ENCODE measurements at regions not wholly inside any gene's neighbourhood (a gene's known extent, or its start where the extent isn't known, plus 50 kb on each side); places are given as distances from the start of the nearest gene placed in this dataset.

DNA sequence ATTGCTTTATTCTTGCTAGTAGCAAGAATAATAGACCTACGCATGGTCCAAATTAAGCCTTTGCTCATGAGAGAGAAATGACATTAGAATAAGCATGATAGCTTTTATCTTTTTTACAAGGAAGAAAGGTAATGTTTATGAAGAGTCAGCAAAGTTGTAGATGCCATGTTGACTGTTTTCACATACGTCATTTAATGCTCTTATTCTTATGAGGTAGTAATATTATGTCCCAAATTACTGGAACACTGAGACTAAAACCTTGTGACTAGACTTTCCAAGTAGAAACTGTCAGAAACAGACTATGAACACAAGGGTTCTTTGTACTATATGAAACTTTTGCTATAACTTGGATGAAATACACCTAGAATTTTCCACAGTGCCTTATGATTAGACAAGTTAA, 552.8 kb upstream of the SLC8A1 start:
- DNase-seq, result no peak
- no peak overlapping the region for H3K27ac ChIP-seq
- H3K9me3 ChIP-seq (ENCODE audit: severe bottlenecking), result no peaks in the 10 kb centered on the region
- TF ChIP-seq, protein P1, sequence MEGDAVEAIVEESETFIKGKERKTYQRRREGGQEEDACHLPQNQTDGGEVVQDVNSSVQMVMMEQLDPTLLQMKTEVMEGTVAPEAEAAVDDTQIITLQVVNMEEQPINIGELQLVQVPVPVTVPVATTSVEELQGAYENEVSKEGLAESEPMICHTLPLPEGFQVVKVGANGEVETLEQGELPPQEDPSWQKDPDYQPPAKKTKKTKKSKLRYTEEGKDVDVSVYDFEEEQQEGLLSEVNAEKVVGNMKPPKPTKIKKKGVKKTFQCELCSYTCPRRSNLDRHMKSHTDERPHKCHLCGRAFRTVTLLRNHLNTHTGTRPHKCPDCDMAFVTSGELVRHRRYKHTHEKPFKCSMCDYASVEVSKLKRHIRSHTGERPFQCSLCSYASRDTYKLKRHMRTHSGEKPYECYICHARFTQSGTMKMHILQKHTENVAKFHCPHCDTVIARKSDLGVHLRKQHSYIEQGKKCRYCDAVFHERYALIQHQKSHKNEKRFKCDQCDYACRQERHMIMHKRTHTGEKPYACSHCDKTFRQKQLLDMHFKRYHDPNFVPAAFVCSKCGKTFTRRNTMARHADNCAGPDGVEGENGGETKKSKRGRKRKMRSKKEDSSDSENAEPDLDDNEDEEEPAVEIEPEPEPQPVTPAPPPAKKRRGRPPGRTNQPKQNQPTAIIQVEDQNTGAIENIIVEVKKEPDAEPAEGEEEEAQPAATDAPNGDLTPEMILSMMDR (IDR thresholded peaks at IDR 0.05; ENCODE audit: low read depth, low read length), result no peak
- no peaks in the 10 kb centered on the region for H3K36me3 ChIP-seq
- H3K4me3 ChIP-seq (ENCODE audit: low read depth, low read length), result no peak overlapping the region
- no peaks in the 10 kb centered on the region for H3K27me3 ChIP-seq (ENCODE audit: insufficient read depth, low read depth, severe bottlenecking)

DNA sequence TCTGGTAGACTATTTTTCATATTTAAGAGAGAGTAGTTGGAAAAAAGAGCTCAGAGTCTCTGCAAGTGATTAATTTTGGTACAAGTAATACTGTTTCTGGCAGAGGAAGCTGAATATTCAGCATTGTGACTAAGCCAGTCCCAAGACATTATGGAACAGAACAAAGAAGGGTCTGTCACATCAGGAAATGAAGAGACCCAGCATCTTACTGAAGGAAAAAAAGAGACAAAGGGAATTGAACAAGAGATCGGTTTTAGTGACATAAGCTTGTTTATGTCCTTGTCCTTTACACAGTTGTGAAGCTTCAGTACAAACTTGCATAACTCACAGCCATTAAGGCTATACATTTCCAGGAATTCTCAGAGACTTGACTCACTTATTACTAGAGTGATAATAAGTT, 568.5 kb upstream of the SLC8A1 start:
- H3K36me3 ChIP-seq, result no peaks in the 10 kb centered on the region
- no peak for DNase-seq
- no peaks in the 10 kb centered on the region for H3K9me3 ChIP-seq (ENCODE audit: severe bottlenecking)
- H3K27me3 ChIP-seq (ENCODE audit: insufficient read depth, low read depth, severe bottlenecking), result no peaks in the 10 kb centered on the region
- TF ChIP-seq, protein P1 (IDR thresholded peaks at IDR 0.05; ENCODE audit: low read depth, low read length), result no peak
- H3K4me3 ChIP-seq (ENCODE audit: low read depth, low read length), result no peak overlapping the region
- H3K27ac ChIP-seq, result no peak overlapping the region

DNA sequence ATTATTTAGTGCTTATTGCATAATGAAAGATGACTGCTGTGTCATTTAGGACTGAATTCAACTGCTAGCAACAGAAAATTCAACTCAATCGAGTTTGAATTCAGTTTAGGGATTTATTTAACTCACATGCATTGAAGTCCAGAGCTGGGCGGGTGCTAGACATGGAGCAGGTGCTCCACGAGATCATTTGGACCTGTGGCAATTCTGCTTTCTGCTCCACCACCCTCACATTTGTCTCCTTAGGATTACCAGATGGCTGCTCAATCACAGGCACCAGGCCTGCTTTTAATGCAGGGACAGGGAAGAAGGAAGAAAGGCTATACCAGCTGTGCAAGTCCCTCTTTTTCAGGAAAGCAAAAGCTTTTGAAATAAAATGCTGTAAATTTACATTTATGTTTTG, 572.9 kb upstream of the SLC8A1 start:
- Histone ChIP-seq H3K36me3 (no peaks in the 10 kb centered on the region), H3K27me3 (ENCODE audit: insufficient read depth, low read depth, severe bottlenecking) (no peaks in the 10 kb centered on the region), H3K27ac (no peak overlapping the region), H3K9me3 (ENCODE audit: severe bottlenecking) (no peaks in the 10 kb centered on the region), H3K4me3 (ENCODE audit: low read depth, low read length) (no peak overlapping the region)
- TF ChIP-seq, protein P1 (IDR thresholded peaks at IDR 0.05; ENCODE audit: low read depth, low read length), result no peak
- peak; percentile 48 for DNase-seq

DNA sequence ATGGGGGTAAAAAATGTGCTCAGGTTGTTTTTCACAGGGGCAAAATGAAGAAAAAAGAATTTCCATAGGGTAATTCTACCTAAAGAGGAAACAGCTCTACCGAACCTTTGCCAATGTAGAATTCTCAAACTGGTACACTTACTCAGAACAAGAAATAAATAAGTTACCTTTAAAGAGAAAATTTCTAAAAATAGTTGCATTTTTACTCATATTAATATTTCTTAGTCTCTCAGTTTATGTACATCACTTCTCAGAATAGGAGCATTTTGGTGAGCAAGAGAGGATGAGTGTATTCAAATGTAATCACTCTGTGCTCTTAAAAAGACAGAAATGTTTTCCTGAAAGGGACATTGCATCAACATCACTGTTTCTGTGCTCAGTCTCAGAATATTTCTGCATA, 574.7 kb upstream of the SLC8A1 start:
- TF ChIP-seq, protein P1 (IDR thresholded peaks at IDR 0.05; ENCODE audit: low read depth, low read length), result no peak
- no peaks in the 10 kb centered on the region for H3K36me3 ChIP-seq
- H3K9me3 ChIP-seq (ENCODE audit: severe bottlenecking), result no peaks in the 10 kb centered on the region
- no peak overlapping the region for H3K4me3 ChIP-seq (ENCODE audit: low read depth, low read length)
- no peaks in the 10 kb centered on the region for H3K27me3 ChIP-seq (ENCODE audit: insufficient read depth, low read depth, severe bottlenecking)
- no peak overlapping the region for H3K27ac ChIP-seq
- no peak for DNase-seq

GRCh38 chr2:41027095-41027494, 575.2 kb upstream of the SLC8A1 start:
- no peaks in the 10 kb centered on the region for H3K9me3 ChIP-seq (ENCODE audit: severe bottlenecking)
- DNase-seq, result no peak
- no peak overlapping the region for H3K27ac ChIP-seq
- no peaks in the 10 kb centered on the region for H3K27me3 ChIP-seq (ENCODE audit: insufficient read depth, low read depth, severe bottlenecking)
- H3K4me3 ChIP-seq (ENCODE audit: low read depth, low read length), result no peak overlapping the region
- TF ChIP-seq, protein P1 (IDR thresholded peaks at IDR 0.05; ENCODE audit: low read depth, low read length), result no peak
- no peaks in the 10 kb centered on the region for H3K36me3 ChIP-seq

GRCh38 chr2:41031282-41031681, 579.4 kb upstream of the SLC8A1 start:
- Histone ChIP-seq H3K9me3 (ENCODE audit: severe bottlenecking) (no peaks in the 10 kb centered on the region), H3K36me3 (no peaks in the 10 kb centered on the region), H3K27ac (no peak overlapping the region), H3K4me3 (ENCODE audit: low read depth, low read length) (no peak overlapping the region), H3K27me3 (ENCODE audit: insufficient read depth, low read depth, severe bottlenecking) (no peaks in the 10 kb centered on the region)
- DNase-seq, result no peak
- TF ChIP-seq, protein P1 (IDR thresholded peaks at IDR 0.05; ENCODE audit: low read depth, low read length), result no peak
